ENCODE measurements at regions not wholly inside any gene's neighbourhood (a gene's known extent, or its start where the extent isn't known, plus 50 kb on each side); places are given as distances from the start of the nearest gene placed in this dataset.
"Not testable (repeated sequence)": the region's sequence is repeated elsewhere in the genome, so short reads cannot be mapped to it uniquely, and the experiment has no call there.

DNA sequence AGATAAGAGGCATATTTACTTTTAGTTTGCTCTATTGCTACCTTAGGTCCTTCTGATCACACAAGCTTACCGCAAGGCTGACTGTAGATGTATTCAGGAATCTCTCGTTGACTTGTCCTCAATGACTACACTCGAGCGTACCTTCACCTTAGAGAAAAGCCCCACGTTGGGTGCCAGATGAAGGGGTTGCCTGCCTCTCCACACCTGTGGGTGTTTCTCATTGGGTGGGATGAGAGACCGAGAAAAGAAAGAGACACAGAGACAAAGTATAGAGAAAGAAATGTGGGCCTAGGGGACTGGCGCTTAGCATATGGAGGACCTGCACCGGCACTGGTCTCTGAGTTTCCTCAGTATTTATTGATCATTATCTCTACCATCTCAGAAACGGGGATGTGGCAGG is 51.8 kb downstream of the ASCL4 start:
- H3K4me3 ChIP-seq (ENCODE audit: low read length) = no peak overlapping the region
- DNase-seq (ENCODE audit: low read depth, low spot score) = no peak

DNA sequence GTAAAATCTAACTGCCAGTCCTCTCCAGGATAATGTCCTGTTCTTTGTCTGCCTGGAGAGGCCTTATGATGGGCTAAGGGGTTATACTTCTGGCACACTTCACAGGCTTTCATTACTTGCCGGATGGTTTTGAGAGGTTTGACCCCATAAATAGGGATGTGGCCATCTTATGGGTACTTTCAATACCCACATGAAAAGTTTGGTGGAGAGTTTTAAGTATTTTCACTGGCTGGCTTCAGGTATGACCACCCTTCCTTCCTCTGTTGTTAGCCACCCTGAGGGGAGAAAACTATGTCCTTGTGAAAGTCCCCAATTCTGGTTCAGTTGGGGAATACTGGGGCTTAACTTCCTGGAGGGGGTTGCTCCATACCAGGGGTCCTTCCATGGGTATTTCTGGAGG is 54.8 kb downstream of the ASCL4 start:
- DNase-seq (ENCODE audit: low read depth, low spot score) = no peak
- no peak overlapping the region for H3K4me3 ChIP-seq (ENCODE audit: low read length)

DNA sequence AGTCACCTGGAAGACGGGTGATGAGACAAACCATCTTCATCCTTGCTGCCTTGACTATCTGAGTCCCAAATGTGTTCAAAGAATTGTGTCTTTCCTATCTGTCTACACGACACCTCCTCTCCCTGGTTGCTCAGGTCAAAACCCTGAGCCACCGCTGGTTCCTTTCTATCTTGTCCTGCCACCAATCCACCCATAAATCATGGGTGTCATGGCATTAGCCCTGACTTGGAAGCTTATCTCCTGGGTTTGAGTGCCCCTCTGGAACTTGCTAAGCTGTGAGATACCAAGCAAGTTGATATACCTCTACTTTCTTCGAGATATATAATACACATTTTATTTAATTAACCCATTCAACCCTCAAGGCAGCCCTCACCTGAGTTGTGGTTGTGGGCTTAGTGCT is 57.9 kb downstream of the ASCL4 start:
- no peak overlapping the region for H3K4me3 ChIP-seq (ENCODE audit: low read length)
- no peak for DNase-seq (ENCODE audit: low read depth, low spot score)

DNA sequence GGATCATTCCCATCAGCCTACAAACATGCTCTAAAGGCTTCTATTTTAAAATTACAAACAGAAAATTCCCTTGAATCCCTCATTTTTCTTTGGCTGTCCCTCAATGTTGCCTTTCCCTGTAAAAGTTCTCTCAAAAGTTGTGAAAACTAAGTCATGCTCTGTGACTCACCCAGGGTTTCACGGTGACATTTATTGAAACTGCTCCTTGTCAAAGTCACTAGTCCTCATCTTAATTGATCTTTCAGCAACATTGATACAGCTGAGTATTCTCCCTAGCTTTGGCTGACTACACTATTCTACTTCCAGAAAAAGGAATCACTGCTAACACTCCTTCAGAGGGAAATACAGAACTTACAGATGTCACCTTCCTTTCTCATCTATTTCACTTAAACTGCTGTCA is 65.7 kb downstream of the ASCL4 start:
- H3K4me3 ChIP-seq (ENCODE audit: low read length) = no peak overlapping the region
- no peak for DNase-seq (ENCODE audit: low read depth, low spot score)

DNA sequence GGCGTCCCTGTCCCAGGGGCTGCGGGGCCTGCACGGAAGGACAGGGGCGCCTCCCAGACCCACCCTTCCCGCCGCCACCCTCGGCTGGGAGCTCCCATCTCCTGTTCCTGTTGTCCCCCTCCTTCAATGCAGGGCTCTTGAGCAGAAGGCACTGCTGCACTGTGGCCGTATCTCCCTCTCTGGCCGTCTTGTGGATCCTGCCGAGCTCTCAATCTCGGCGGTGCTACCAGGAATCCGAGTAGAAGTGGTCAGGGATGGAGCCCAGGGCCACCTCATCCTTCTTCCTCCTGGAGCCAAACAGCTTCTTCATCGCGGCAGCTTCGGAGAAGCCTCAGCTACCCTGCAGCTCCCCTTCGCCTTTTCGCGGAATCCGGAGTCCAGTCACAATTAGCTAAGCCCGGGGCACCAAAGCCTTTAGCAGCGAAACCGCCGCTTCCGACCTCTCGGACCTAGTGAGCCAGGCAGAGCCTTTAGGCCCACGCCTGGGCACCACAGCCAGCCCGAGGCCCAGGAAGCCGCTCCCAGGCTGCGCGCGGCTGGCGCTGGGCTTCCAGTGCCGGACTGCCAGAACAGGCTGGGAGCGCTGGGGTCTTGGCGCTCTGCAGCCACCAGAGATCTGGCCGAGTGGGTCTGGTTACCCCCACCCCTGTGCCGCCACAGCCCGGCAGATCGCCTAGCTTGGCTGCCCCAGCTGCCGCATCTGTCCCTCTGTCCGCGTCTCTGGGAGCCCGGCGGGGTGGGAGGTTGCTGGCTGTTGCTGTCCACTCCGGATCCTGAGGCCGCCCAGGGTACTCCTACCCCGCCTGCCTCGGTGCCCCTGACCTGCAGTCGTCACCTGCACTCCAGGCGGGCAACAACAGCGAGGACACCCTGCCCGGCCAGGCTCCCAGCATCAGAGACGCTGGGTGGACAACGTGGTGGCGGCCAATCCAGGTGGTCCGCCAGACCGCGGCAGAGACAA is 69.1 kb downstream of the ASCL4 start:
- no peak for DNase-seq (ENCODE audit: low read depth, low spot score)
- no peak overlapping the region for H3K4me3 ChIP-seq (ENCODE audit: low read length)

DNA sequence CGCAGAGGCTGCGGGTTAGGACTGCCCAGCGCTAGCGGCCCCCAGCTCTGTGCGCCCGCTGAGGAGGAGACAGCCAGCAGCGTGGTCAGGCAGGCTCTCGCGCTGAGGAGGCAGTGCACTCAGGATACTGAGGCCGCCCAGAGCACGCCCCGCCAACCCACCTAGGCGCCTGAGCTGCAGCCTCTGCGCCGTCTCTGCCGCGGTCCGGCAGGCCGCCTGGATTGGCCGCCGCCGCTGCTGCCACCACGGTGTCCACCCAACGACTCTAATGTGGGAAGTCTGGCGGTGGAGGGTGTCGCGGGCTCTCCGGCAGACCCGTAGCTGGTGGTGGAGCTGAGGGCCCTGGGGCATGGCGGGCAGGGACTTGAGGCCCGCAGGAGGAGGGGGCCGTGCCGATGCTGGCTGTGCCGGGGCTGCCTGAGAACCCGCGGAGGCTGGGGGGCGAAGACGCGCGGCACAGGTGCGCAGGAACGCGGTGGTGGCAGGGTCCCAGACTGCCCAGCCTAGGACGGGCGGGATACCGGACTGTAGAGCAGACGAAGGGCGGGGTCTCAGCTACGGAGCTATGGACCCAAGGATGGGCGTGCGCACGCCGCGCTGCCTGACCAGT is 69.9 kb downstream of the ASCL4 start:
- no peak for DNase-seq (ENCODE audit: low read depth, low spot score)
- no peak overlapping the region for H3K4me3 ChIP-seq (ENCODE audit: low read length)

DNA sequence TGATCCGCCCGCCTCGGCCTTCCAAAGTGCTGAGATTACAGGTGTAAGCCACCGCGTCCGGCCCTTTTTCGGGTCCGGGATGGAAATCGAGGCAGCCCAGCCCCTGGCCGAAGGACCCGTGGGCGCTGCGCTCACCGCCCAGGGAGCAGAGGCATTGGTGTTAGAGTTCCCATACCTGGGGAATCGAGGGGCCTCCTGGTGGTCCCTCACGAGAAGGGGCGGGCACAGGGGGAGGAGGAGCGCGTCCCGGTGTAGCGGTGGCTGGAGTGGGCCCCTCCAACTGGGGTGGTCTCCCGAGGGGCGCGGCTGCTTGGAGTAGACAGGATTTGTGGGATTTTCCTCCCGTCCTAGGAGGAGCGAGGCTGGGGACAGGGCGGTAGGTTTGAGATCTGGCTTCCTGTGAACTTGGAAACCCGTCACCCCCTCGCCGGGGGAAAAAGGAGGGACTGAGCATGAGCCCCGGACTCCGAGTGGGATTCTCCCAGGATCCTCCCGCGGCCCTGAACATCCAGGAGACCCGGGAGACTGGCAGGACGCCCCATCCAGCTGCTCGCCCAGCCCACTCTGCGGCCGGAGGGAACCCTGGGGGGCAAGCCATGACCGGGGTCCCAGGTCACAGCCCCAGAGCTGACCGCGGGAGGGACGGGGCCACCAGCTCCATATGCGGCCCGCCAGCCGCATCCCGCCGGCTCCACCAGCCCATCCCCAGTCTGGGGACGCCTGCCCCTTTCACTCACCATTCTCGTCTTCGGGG is 70.9 kb downstream of the ASCL4 start:
- DNase-seq (ENCODE audit: low read depth, low spot score) = no peak
- H3K4me3 ChIP-seq (ENCODE audit: low read length) = no peak overlapping the region

DNA sequence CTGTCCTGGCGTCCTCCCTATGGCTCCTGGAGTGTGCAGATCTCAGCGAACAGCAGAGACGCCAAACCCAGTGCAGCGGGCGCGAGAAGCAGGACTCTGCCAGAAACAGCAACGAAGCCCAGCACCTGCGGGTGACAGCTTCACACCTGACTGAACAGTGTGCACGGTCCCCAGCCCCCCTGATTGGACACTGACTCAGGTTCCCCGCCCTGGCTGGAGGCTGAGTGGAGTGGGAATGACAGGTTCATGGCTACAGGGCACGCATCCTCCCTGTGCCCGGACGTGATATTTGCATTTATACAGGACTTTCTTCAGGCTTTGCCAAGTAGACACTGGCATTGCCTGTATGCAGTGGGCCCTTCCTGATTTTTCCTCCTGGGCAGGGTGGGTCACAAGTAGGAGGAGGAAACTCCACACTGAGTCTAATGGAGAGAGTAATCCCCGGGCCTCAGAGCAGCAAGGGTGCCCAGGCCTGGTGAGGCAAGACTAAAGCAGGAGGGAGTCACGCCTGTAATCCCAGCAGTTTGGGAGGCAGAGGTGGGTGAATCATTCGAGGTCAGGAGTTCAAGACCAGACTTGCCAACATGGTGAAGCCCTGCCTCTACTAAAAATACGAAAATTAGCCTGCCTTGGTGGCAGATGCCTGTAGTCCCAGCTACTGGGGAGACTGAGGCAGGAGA is 71.6 kb downstream of the ASCL4 start:
- DNase-seq (ENCODE audit: low read depth, low spot score) = no peak
- no peak overlapping the region for H3K4me3 ChIP-seq (ENCODE audit: low read length)

DNA sequence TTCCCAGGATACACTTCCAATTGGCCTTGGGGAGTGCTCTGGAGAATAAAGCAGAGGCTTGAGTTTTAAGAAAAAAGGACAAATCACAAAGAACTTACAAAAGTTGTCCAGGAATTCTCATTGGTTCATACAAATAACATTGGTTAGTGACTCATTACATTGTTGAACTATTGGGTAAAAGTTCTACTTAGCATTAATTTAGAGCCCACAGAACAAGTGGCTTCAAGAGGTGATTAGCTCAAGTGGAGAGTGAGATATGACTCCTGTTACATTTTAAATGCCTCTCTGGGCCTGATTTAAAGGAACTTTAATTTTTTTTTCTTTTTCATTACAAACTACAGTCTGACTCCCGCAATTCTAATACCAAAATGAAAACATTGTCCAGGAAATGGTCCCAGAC is 72.9 kb downstream of the ASCL4 start:
- DNase-seq (ENCODE audit: low read depth, low spot score) = no peak

DNA sequence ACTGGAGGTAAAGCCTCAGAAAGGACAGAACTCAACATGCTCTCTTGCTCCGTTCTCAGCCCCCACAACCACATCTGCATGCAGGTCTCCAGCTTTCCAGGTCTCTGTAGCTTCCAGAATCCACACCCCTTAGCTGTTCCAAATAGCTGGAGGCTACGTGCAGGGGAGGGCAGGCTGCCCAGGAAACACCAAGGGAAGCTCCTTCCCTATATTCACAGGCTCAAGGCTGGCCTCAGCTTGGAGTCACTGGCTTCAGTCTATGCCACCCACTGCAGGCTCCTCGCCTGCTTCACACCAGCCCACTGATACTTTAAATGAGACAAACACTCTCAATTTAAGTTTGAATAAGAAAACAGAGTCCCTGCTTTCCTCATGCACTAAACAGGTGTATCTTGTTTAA is 73.3 kb downstream of the ASCL4 start:
- no peak for DNase-seq (ENCODE audit: low read depth, low spot score)
- no peak overlapping the region for H3K4me3 ChIP-seq (ENCODE audit: low read length)

More for the DNA sequence above, 72.9 kb downstream of the ASCL4 start:
- H3K4me3 ChIP-seq (ENCODE audit: low read length) = no peak overlapping the region

DNA sequence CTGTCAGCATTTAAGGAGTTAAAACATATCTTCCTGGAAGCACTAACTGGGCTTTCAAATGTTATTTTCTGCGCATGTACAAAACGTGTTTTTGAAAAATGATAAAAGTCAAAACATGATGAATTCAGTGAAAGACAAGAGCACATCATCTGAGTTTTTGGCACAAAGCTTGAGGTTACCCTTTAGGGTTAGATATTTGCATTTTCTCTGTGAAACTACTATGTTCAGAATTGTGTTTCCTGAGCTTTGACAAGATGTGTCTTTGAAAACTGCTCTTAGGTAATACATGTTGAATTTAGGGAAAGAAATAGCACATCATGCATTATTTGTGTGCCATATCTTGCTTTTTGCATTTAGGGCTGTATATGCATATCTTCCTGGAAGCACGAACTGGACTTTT is 79.0 kb downstream of the ASCL4 start:
- H3K4me3 ChIP-seq (ENCODE audit: low read length) = no peak overlapping the region
- no peak for DNase-seq (ENCODE audit: low read depth, low spot score)

DNA sequence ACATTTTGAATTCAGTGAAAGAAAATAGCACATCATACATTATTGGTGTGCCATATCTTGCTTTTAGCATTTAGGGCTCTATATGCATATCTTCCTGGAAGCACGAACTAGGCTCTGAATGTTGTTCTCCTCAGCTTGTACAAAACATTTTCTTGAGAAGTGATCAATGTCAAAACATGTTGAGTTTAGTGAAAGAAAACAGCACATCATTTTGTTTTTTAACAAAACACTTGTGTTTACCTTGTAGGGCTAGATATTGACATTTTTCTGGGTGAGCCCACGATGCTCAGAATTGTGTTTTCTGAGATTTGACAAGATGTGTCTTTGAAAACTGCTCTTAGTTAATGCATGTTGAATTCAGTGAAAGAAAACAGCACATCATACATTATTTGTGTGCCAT is 81.0 kb downstream of the ASCL4 start:
- DNase-seq (ENCODE audit: low read depth, low spot score) = no peak
- no peak overlapping the region for H3K4me3 ChIP-seq (ENCODE audit: low read length)

DNA sequence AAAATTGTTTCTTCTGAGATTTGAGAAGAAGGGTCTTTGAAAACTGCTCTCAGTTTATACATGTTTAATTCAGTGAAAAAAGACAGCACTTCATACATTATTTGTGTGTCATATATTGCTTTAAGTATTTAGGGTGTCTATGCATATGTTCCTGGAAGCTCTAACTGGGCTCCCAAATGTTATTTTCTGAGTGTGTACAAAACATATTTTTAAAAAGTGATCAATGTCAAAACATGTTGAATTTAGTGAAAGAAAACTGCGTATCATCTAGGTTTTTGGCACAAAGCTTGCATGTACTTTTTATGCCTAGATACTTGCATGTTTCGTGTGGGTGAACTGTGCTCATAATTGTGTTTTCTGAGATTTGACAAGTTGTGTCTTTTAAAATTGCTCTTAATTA is 81.6 kb downstream of the ASCL4 start:
- H3K4me3 ChIP-seq (ENCODE audit: low read length) = no peak overlapping the region
- no peak for DNase-seq (ENCODE audit: low read depth, low spot score)

DNA sequence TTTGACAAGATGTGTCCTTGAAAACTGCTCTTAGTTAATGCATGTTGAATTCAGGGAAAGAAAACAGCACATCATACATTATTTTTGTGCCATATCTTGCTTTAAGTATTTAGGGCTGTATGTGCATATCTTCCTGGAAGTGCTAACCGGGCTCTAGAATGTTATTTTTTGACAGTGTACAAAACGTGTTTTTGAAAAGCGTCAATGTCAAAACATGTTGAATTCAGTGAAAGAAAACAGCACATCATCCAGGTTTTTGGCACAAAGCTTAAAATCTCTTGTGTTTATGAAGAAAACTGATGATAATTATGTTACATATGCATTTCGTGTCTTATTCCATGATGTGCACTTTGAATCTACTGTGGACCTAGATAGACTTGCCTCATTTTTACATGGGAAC is 82.7 kb downstream of the ASCL4 start:
- DNase-seq (ENCODE audit: low read depth, low spot score) = no peak
- H3K4me3 ChIP-seq (ENCODE audit: low read length) = no peak overlapping the region

DNA sequence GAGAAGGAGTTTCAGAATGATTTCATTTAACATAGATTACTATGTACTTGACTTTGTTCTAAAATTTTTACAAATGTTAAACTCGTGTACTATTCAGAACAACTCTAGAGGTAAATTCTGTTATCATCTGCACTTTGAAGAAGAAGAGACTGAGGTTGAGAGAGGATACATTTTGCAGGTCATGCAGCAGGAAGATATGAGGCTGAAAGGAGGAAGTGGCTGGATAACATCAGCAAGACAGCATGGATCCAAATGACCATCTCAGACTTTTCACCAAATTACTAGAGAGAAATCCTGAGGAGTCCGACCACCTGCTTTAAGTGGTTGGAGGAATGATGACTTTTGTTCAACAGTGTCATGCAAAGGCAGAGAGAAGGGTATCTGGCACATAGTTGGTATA is 84.9 kb downstream of the ASCL4 start:
- no peak for DNase-seq (ENCODE audit: low read depth, low spot score)

DNA sequence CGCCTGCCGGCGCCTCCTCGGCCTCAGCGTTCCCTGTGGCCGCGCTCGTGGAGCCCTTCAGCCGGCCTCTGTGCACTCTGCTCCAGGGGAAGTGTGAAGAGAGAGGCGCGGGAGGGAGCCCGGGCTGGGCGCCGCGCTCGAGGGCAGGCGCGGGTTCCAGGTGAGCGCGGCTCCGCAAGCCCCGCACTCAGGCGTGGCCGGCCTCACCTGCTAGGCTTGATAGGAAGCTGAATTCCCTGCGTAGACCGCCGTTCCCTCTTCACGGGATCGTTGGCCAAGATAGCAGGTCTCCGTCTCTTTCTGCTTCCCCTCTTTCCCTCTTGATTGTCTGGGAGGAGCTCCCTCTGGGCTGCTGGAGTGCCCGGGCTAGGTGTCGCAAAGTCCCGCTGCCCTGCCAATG is 89.7 kb downstream of the ASCL4 start:
- H3K4me3 ChIP-seq (ENCODE audit: low read length) = no peak overlapping the region
- no peak for DNase-seq (ENCODE audit: low read depth, low spot score)

More for the DNA sequence above, 84.9 kb downstream of the ASCL4 start:
- no peak overlapping the region for H3K4me3 ChIP-seq (ENCODE audit: low read length)

DNA sequence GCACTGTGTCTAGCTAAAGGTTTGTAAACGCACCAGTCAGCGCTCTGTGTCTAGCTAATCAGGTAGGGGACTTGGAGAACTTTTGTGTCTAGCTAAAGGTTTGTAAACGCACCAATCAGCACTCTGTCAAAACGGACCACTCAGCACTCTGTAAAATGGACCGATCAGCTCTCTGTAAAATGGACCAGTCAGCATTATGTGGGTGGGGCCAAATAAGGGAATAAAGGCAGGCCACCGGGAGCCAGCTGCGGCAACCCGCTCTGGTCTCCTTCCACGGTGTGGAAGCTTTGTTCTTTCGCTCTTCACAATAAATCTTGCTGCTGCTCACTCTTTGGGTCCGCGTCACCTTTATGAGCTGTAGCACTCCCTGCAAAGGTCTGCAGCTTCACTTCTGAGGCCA is 90.2 kb downstream of the ASCL4 start:
- H3K4me3 ChIP-seq (ENCODE audit: low read length); DNase-seq (ENCODE audit: low read depth, low spot score): not testable (repeated sequence)

DNA sequence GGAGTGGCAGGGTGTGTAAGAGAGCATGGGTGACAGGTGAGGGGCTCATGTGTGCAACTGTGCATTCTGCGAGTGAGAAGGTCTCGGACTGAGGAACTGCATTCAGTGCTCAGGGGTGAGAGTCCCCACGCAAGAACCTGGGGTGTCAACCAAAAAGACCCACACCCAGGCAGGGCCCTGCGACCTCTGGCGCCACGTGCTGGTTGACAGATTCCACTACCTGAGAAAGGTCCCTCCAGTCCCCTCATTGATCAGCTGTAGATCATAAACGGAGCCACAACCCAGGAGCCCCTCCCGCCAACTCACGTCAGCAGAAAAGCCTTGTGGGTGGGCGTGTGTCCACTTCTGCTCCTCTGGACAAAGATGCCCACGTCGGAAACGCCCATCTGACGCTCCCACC is 98.7 kb downstream of the ASCL4 start:
- DNase-seq (ENCODE audit: low read depth, low spot score) = no peak
- H3K4me3 ChIP-seq (ENCODE audit: low read length) = no peak overlapping the region

DNA sequence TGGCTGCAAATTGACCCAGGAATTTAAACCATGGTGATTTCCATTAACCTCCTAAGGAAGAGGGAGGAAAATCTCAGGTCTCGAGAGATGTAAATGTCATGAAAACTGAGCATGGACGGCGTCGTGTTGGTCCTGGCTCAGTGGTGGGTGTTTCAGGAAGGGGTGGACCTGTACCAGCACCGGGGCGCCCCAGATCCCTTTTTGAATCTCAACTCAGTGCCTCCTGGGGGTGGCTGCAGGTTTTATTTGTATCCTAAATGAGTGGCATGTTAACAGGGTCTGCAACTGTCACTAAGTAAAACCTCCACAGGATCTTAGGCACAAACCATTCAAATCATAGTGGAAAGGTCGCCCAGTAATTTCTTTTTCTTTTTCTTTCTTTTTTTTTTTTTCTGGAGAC is 101.3 kb downstream of the ASCL4 start:
- DNase-seq (ENCODE audit: low read depth, low spot score) = no peak
- H3K4me3 ChIP-seq (ENCODE audit: low read length) = no peak overlapping the region

Data from Jurkat, Clone E6-1 (cell line).